Ovary (tissue), 1 donor: ENCODE measurements at regions not wholly inside any gene's neighbourhood (a gene's known extent, or its start where the extent isn't known, plus 50 kb on each side); places are given as distances from the start of the nearest gene placed in this dataset.

Experiments used
- EP300 ChIP-seq: sonication (generic); formaldehyde crosslinking; IDR thresholded peaks from one replicate; pipeline ENCODE4 v1.6.1; 2017; ENCODE audit warnings: antibody characterized with exemption
- POLR2A ChIP-seq: fragments of 450-650 bp; IDR thresholded peaks from one replicate; pipeline ENCODE4 v1.6.1; 2017; ENCODE audit warnings: antibody characterized with exemption, mild to moderate bottlenecking, moderate library complexity

DNA sequence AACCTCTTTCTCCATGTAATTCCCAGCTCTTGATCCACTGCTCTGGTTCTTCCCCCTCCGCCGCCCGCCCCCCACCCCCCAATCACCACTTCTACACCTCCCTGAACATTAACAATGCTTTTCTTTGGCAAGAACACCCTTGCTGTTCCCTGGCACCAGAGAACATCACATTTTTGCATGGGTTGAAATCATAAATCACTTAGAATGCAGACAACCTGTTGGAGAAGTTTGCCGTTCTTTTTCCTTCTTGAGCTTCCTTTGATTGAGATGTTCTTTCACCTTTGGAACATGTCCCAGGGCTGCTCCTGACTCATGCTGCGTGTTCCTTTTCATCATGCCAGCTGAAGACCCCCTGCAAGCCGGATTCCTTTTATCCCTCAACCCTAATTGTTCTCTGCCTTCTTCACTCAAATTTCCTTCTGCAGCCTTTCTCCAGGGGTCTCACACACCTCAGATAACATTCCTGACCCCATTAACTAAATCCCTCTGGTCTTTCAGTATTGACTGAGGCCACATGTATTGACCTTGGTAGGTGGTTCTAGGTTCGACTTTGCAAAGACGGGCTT, 294.1 kb upstream of the TMPO start:
- TF ChIP-seq POLR2A (no peak), EP300 (no peak)
